ENCODE measurements at regions not wholly inside any gene's neighbourhood (a gene's known extent, or its start where the extent isn't known, plus 50 kb on each side); places are given as distances from the start of the nearest gene placed in this dataset.

DNA sequence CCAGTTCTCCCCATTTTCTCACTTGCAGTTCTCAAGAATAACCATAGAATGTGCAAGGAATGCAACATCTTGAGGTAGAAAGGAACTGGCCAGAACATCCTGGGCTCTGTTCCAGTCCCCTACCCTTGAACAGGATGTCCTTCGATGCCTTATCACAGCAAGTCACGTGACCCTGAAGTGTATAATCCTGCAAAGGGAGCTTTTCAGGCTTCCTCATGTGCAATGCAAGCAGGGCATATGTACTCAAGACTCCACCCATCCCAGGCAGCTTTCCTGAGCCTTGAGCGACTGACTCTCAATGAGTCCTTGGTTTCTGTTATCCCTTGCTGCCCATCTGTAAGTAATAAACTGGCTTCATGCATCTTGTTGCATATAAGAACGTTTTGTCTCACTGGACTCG is 311.0 kb downstream of the MRPL39 start:
- TF ChIP-seq, protein P1, sequence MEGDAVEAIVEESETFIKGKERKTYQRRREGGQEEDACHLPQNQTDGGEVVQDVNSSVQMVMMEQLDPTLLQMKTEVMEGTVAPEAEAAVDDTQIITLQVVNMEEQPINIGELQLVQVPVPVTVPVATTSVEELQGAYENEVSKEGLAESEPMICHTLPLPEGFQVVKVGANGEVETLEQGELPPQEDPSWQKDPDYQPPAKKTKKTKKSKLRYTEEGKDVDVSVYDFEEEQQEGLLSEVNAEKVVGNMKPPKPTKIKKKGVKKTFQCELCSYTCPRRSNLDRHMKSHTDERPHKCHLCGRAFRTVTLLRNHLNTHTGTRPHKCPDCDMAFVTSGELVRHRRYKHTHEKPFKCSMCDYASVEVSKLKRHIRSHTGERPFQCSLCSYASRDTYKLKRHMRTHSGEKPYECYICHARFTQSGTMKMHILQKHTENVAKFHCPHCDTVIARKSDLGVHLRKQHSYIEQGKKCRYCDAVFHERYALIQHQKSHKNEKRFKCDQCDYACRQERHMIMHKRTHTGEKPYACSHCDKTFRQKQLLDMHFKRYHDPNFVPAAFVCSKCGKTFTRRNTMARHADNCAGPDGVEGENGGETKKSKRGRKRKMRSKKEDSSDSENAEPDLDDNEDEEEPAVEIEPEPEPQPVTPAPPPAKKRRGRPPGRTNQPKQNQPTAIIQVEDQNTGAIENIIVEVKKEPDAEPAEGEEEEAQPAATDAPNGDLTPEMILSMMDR (IDR thresholded peaks at IDR 0.05; ENCODE audit: poor library complexity, severe bottlenecking), result no peak
- no peak for TF ChIP-seq REST (IDR thresholded peaks at IDR 0.05; ENCODE audit: borderline replicate concordance)
- no peak for TF ChIP-seq EP300 (conservative IDR thresholded peaks at IDR 0.05; ENCODE audit: poor library complexity, severe bottlenecking)
- no peak for TF ChIP-seq TAF1 (IDR thresholded peaks at IDR 0.05; ENCODE audit: low read depth)
- TF ChIP-seq POLR2AphosphoS5 (IDR thresholded peaks at IDR 0.05), result no peak
- TF ChIP-seq EZH2 (IDR thresholded peaks at IDR 0.05; ENCODE audit: borderline replicate concordance, insufficient read depth, low read length, poor library complexity, severe bottlenecking), result no peak

Data from neural cell (in vitro differentiated cells).